SU-DHL-6 (cell line): ENCODE measurements at regions not wholly inside any gene's neighbourhood (a gene's known extent, or its start where the extent isn't known, plus 50 kb on each side); places are given as distances from the start of the nearest gene placed in this dataset.

Experiments
- H2AFZ ChIP-seq: fragments of 200-600 bp; sonication (generic); 2 replicates; pipeline ENCODE4 v1.6.1; 2014; ENCODE audit warnings: low read depth, mild to moderate bottlenecking, moderate library complexity, mixed read lengths, antibody characterized with exemption, low read length; ENCODE audit not compliant: severe bottlenecking
- H3F3A ChIP-seq: fragments of 200-600 bp; shearing (Covaris generic); 2 replicates; pipeline ENCODE4 v1.6.0; 2016; ENCODE audit warnings: antibody characterized with exemption, mild to moderate bottlenecking; ENCODE audit not compliant: insufficient read depth
- H3K27ac ChIP-seq: fragments of 200-600 bp; sonication (generic); 2 replicates; pipeline ENCODE4 v1.5.1; 2016; ENCODE audit warnings: low read depth, mild to moderate bottlenecking, low read length, moderate library complexity, mixed read lengths
- H3K27me3 ChIP-seq: fragments of 200-600 bp; sonication (generic), shearing (Covaris generic); 2 replicates; pipeline ENCODE4 v1.6.0; 2014; ENCODE audit warnings: mild to moderate bottlenecking, low read length
- H3K36me3 ChIP-seq: fragments of 200-600 bp; sonication (generic); 2 replicates; pipeline ENCODE4 v1.6.1; 2014; ENCODE audit warnings: mild to moderate bottlenecking, low read length, mixed read lengths
- H3K4me2 ChIP-seq: fragments of 300-600, 200-600 bp; shearing (Covaris generic), sonication (generic); 2 replicates; pipeline ENCODE4 v1.6.0; 2014; ENCODE audit warnings: low read length, low read depth, mild to moderate bottlenecking; ENCODE audit not compliant: poor library complexity, severe bottlenecking
- H3K4me3 ChIP-seq: fragments of 200-600 bp; sonication (generic); 2 replicates; pipeline ENCODE4 v1.5.1; 2014; ENCODE audit warnings: antibody characterized with exemption, low read length, mild to moderate bottlenecking, mixed read lengths; ENCODE audit not compliant: insufficient read depth, poor library complexity, severe bottlenecking
- H3K79me2 ChIP-seq: fragments of 200-600 bp; sonication (generic); 2 replicates; pipeline ENCODE4 v1.6.1; 2014; ENCODE audit warnings: mild to moderate bottlenecking, low read length, moderate library complexity; ENCODE audit not compliant: insufficient read depth
- H3K9ac ChIP-seq: fragments of 200-600 bp; sonication (generic); 2 replicates; pipeline ENCODE4 v1.7.0; 2014; ENCODE audit warnings: mild to moderate bottlenecking, low read length
- H3K9me2 ChIP-seq: fragments of 200-600 bp; sonication (generic); replicated peaks from 2 replicates; pipeline ENCODE4 v1.6.1; 2014; ENCODE audit warnings: low read length; ENCODE audit not compliant: insufficient read depth
- H3K9me3 ChIP-seq: fragments of 200-600 bp; sonication (generic); 2 replicates; pipeline ENCODE4 v1.6.1; 2014; ENCODE audit warnings: low read length, mixed read lengths; ENCODE audit not compliant: insufficient read depth
- H4K20me1 ChIP-seq: fragments of 200-600 bp; sonication (generic); 2 replicates; pipeline ENCODE4 v1.6.1; 2014; ENCODE audit warnings: low read depth, mild to moderate bottlenecking, antibody characterized with exemption, low read length, moderate library complexity, mixed read lengths
- EZH2phosphoT487 ChIP-seq: fragments of 200-600 bp; sonication (generic), shearing (Covaris generic); conservative IDR thresholded peaks from 2 replicates; pipeline ENCODE4 v1.6.1; 2018; ENCODE audit warnings: mild to moderate bottlenecking, antibody characterized with exemption, low read length, moderate library complexity, mixed read lengths
- TF ChIP-seq, protein P1 (sequence below): fragments of 200-600 bp; sonication (generic); IDR thresholded peaks from one replicate; pipeline ENCODE4 v1.5.1; 2017; ENCODE audit warnings: antibody characterized with exemption, mild to moderate bottlenecking, low read length, moderate library complexity; ENCODE audit not compliant: insufficient read depth, poor library complexity, severe bottlenecking

DNA sequence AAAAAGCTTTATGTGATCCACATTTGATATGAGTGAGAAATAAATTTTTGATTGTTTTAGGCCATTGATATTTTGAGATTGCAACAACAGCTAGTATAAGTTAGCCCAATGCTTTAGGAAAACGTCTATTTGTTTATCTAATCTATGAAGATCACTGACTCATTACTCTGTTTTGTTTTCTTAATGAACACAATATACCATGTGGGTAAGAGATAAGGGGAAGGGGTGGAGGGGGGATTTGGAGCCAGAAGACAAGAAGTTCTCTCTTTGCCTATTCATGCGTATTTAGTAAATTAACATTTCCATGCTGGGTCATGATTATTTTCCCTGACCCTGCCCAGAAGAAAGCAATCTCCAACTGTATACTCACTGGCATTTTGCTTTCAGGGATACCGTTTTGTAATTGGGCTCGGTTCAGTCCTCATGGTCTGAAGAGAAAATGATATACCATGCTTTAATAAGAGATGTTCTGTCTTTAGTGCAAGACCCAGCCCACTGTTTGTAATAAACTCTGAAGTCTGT lies 359.5 kb upstream of the NPSR1 start:
- Histone ChIP-seq H3K9ac (no peak overlapping the region), H3K4me3 (no peak overlapping the region), H3K9me2 (no peaks in the 10 kb centered on the region), H3K9me3 (no peaks in the 10 kb centered on the region), H2AFZ (no peak overlapping the region), H3K4me2 (no peak overlapping the region), H3K36me3 (no peaks in the 10 kb centered on the region), H4K20me1 (no peaks in the 10 kb centered on the region), H3F3A (no peaks in the 10 kb centered on the region), H3K27ac (no peak overlapping the region), H3K79me2 (no peaks in the 10 kb centered on the region), H3K27me3 (no peaks in the 10 kb centered on the region)
- TF ChIP-seq EZH2phosphoT487 = no peak
- TF ChIP-seq, protein P1, sequence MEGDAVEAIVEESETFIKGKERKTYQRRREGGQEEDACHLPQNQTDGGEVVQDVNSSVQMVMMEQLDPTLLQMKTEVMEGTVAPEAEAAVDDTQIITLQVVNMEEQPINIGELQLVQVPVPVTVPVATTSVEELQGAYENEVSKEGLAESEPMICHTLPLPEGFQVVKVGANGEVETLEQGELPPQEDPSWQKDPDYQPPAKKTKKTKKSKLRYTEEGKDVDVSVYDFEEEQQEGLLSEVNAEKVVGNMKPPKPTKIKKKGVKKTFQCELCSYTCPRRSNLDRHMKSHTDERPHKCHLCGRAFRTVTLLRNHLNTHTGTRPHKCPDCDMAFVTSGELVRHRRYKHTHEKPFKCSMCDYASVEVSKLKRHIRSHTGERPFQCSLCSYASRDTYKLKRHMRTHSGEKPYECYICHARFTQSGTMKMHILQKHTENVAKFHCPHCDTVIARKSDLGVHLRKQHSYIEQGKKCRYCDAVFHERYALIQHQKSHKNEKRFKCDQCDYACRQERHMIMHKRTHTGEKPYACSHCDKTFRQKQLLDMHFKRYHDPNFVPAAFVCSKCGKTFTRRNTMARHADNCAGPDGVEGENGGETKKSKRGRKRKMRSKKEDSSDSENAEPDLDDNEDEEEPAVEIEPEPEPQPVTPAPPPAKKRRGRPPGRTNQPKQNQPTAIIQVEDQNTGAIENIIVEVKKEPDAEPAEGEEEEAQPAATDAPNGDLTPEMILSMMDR = no peak

DNA sequence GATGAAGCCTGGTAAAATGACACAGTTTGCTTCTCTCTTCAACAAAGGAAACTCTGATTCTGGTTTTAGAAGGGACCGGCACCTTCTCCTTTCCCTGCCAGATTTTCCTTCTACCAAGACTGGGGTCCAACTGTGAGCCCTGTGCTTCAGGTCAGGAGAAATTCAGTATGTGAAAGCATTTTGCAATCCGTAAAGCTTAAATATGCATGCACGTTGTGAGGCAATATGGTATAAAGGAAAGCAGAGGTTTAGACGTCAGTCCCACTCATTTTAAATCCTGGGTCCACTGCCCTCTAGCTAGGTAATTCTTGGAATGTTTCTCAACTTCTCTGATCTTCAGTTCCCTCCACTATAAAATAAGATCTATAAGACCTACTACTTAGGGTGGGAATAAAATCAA lies 359.0 kb upstream of the NPSR1 start:
- Histone ChIP-seq H3K9me2 (no peaks in the 10 kb centered on the region), H2AFZ (no peak overlapping the region), H3K4me3 (no peak overlapping the region), H3K27ac (no peak overlapping the region), H3K36me3 (no peaks in the 10 kb centered on the region), H3K4me2 (no peak overlapping the region), H4K20me1 (no peaks in the 10 kb centered on the region), H3F3A (no peaks in the 10 kb centered on the region), H3K27me3 (no peaks in the 10 kb centered on the region), H3K9ac (no peak overlapping the region), H3K9me3 (no peaks in the 10 kb centered on the region), H3K79me2 (no peaks in the 10 kb centered on the region)
- TF ChIP-seq, protein P1 = no peak
- no peak for TF ChIP-seq EZH2phosphoT487

DNA sequence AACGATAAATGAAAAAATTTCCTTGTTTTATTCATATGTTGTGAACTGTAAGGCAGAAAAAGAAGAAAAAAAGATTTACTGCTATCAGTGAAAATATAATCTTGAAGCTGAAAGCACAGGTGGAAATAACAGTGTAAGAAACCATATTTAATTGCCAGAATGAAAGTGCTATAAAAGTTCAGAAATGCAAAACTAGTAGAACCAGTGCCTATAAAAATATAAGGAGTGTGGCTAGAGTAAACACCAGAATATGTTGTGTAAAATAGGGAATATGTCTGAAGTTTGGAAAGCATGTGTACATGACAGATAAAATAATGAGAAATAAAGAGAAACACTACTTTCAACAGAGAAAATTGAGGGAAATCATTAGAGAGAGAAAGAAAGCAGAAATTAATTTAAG lies 350.5 kb upstream of the NPSR1 start:
- Histone ChIP-seq H3K4me2 (no peak overlapping the region), H3K9me3 (0 out of 2 replicates have a peak, but pooled peaks cover 6% of the 10 kb centered on the region), H3K4me3 (no peak overlapping the region), H2AFZ (no peak overlapping the region), H3K9ac (no peak overlapping the region), H3K27ac (no peak overlapping the region), H4K20me1 (no peaks in the 10 kb centered on the region), H3K9me2 (no peaks in the 10 kb centered on the region), H3F3A (no peaks in the 10 kb centered on the region), H3K36me3 (no peaks in the 10 kb centered on the region), H3K27me3 (no peaks in the 10 kb centered on the region), H3K79me2 (no peaks in the 10 kb centered on the region)
- TF ChIP-seq, protein P1 = no peak
- TF ChIP-seq EZH2phosphoT487 = no peak
